HEK293 (cell line): ENCODE measurements at regions not wholly inside any gene's neighbourhood (a gene's known extent, or its start where the extent isn't known, plus 50 kb on each side); places are given as distances from the start of the nearest gene placed in this dataset.

Experiments
- CTCF ChIA-PET: fragments of 350-600 bp; formaldehyde crosslinking; extraction: SDS; loops from one replicate; lab custom pipeline; 2021; ENCODE audit warnings: antibody characterized with exemption; lab: Yijun Ruan, JAX
- POLR2A ChIA-PET: fragments of 300-600 bp; formaldehyde crosslinking; extraction: SDS; loops from one replicate; lab custom pipeline; 2020; ENCODE audit warnings: antibody characterized with exemption, inconsistent platforms; lab: Yijun Ruan, JAX
- H3K27ac ChIP-seq: fragments of 200-500 bp; sonication (Bioruptor generic); 2 replicates; pipeline ENCODE4 v1.5.1; 2014; ENCODE audit warnings: low read depth, low read length, control low read depth, inconsistent platforms; ENCODE audit errors: extremely low read depth
- H3K36me3 ChIP-seq, 2 experiments: fragments of 200-500 bp in 1 of 2; sonication (Bioruptor generic) in 1 of 2; 1 replicate in 1 of 2; 2 replicates in 1 of 2; pipeline ENCODE4 v1.5.1; 2014 to 2017; ENCODE audit warnings: inconsistent platforms in 2 of 2, low read length in 2 of 2; ENCODE audit not compliant: control insufficient read depth in 2 of 2, insufficient read depth in 1 of 2
- H3K4me1 ChIP-seq: fragments of 200-500 bp; sonication (Bioruptor generic); 2 replicates; pipeline ENCODE4 v1.5.1; 2014; ENCODE audit warnings: mild to moderate bottlenecking, low read length, inconsistent platforms; ENCODE audit not compliant: control insufficient read depth, insufficient read depth
- H3K4me3 ChIP-seq: 2 replicates; pipeline ENCODE4 v1.5.1; 2011; ENCODE audit warnings: low read depth, mild to moderate bottlenecking, control low read depth, low read length, moderate library complexity
- H3K9me3 ChIP-seq: fragments of 200-500 bp; sonication (Bioruptor generic); 2 replicates; pipeline ENCODE4 v1.5.1; 2014; ENCODE audit warnings: low read depth, low read length, inconsistent platforms; ENCODE audit not compliant: control insufficient read depth, insufficient read depth
- HOXA7 ChIP-seq: sonication (generic); formaldehyde crosslinking; IDR thresholded peaks from 2 replicates; pipeline ENCODE4 v1.8.1; 2022; ENCODE audit warnings: missing genetic modification reagents, borderline replicate concordance
- SETDB1 ChIP-seq: IDR thresholded peaks from one replicate; pipeline ENCODE4 v1.6.1; 2017; ENCODE audit warnings: mild to moderate bottlenecking, low read length, moderate library complexity, mixed read lengths; ENCODE audit not compliant: insufficient read length
- ZBTB20 ChIP-seq: fragments of 450-650 bp; formaldehyde crosslinking; IDR thresholded peaks from 2 replicates; pipeline ENCODE4 v1.5.1; 2016; ENCODE audit warnings: missing biosample characterization, missing genetic modification characterization
- ZNF175 ChIP-seq: fragments of 450-650 bp; formaldehyde crosslinking; IDR thresholded peaks from 2 replicates; pipeline ENCODE4 v1.5.1; 2016; ENCODE audit warnings: missing biosample characterization, missing genetic modification characterization
- ZNF221 ChIP-seq: fragments of 450-650 bp; formaldehyde crosslinking; IDR thresholded peaks from 2 replicates; pipeline ENCODE4 v1.5.1; 2017; ENCODE audit warnings: missing biosample characterization, missing genetic modification characterization, borderline replicate concordance
- ZNF354C ChIP-seq: fragments of 450-650 bp; formaldehyde crosslinking; IDR thresholded peaks from 2 replicates; pipeline ENCODE4 v1.5.1; 2016; ENCODE audit warnings: missing biosample characterization, missing genetic modification characterization, low read depth, borderline replicate concordance
- ZNF544 ChIP-seq: fragments of 450-650 bp; formaldehyde crosslinking; IDR thresholded peaks from 2 replicates; pipeline ENCODE4 v1.5.0; 2017; ENCODE audit warnings: missing biosample characterization, missing genetic modification characterization
- ZNF560 ChIP-seq: fragments of 450-650 bp; formaldehyde crosslinking; IDR thresholded peaks from 2 replicates; pipeline ENCODE4 v1.5.1; 2017; ENCODE audit warnings: missing biosample characterization, missing genetic modification characterization, borderline replicate concordance
- ZNF596 ChIP-seq: fragments of 450-650 bp; IDR thresholded peaks from 2 replicates; pipeline ENCODE4 v1.5.0; 2018; ENCODE audit warnings: missing biosample characterization, mild to moderate bottlenecking, missing genetic modification characterization, moderate library complexity
- ZNF600 ChIP-seq: fragments of 450-650 bp; formaldehyde crosslinking; IDR thresholded peaks from 2 replicates; pipeline ENCODE4 v1.5.1; 2016; ENCODE audit warnings: missing biosample characterization, missing genetic modification characterization
- ZNF654 ChIP-seq: fragments of 450-650 bp; formaldehyde crosslinking; IDR thresholded peaks from 2 replicates; pipeline ENCODE4 v1.5.1; 2016; ENCODE audit warnings: low read depth, missing biosample characterization, missing genetic modification characterization
- TF ChIP-seq, protein P1 (sequence below): fragments of 450-650 bp; formaldehyde crosslinking; IDR thresholded peaks from 2 replicates; pipeline ENCODE4 v1.5.1; 2016; ENCODE audit warnings: missing biosample characterization, missing genetic modification characterization
- TF ChIP-seq, protein P2 (sequence below): fragments of 450-650 bp; formaldehyde crosslinking; IDR thresholded peaks from 2 replicates; pipeline ENCODE4 v1.5.1; 2017; ENCODE audit warnings: missing biosample characterization, missing genetic modification characterization
- TF ChIP-seq, protein P3 (sequence below): fragments of 450-650 bp; formaldehyde crosslinking; IDR thresholded peaks from 2 replicates; pipeline ENCODE4 v1.5.1; 2017; ENCODE audit warnings: missing biosample characterization, missing genetic modification characterization
- TF ChIP-seq, protein P4 (sequence below): fragments of 450-650 bp; formaldehyde crosslinking; IDR thresholded peaks from 2 replicates; pipeline ENCODE4 v1.5.1; 2017; ENCODE audit warnings: missing biosample characterization, mild to moderate bottlenecking, missing genetic modification characterization, moderate library complexity

DNA sequence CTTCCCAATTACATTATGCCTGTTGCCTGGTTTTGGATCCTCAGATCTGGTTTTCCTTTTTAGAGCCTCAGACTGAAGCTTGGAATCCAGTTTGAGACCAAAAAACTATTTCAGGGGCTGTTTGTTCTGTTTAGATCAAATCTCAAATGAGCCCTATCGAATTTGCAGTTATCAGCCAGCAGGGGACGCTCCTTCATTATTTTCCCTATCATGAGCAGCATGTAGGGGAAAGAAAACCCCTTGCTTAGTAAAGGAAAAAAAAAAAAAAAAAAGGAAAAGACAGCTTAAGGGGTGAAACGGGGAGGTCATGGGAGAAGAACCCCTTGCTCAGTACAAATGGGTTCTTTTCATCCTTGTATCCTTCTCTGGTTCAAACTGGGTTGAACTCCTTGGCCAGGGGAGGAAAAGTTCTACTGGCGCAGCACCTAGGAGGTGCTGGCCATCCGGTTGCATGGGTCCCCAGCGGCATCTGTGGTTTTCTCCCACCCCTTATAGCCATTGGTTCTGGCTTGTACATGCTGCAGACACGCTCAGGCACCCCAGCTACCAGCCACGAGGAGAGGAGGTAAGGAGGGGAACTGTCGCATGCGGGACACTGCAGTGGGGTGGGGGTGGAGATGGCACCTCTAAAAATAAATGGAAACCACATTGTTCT, 1375.1 kb upstream of the ALCAM start:
- POLR2A ChIA-PET = no interaction called here

DNA sequence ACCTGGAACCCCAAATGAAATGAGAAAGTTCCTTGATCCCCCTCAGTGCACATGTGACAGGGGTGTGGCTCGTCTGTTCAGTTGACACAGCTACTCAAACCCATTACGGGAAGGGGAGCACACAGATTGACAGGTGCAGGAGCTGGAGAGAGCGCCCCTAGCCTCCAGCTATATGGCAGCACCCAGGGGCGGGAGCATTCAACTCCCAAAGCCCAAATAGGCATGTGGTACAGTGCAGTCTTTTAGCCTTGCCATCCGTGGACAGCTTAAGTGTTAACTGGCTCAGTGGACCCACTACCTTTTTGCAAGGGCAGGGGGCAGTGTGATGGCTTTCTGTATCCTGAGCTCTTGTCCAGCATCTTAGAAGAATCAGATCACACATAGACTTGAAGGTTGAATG, 1374.2 kb upstream of the ALCAM start:
- Histone ChIP-seq H3K27ac (no peak overlapping the region), H3K9me3 (no peaks in the 10 kb centered on the region), H3K4me1 (no peaks in the 10 kb centered on the region), H3K36me3 (no peaks in the 10 kb centered on the region), H3K4me3 (no peak overlapping the region)
- POLR2A ChIA-PET = no interaction called here
- TF ChIP-seq ZNF354C (tag by site-specific recombination) (no peak), ZNF560 (tag by site-specific recombination) (no peak), ZNF654 (tag by site-specific recombination) (no peak), ZNF221 (tag by site-specific recombination) (no peak), ZNF175 (tag by site-specific recombination) (no peak), ZBTB20 (tag by site-specific recombination) (no peak), ZNF600 (no peak), ZNF596 (no peak), HOXA7 (no peak), ZNF544 (tag by site-specific recombination) (no peak)
- TF ChIP-seq, protein P1, sequence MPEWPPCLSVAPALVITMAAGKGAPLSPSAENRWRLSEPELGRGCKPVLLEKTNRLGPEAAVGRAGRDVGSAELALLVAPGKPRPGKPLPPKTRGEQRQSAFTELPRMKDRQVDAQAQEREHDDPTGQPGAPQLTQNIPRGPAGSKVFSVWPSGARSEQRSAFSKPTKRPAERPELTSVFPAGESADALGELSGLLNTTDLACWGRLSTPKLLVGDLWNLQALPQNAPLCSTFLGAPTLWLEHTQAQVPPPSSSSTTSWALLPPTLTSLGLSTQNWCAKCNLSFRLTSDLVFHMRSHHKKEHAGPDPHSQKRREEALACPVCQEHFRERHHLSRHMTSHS (tag by site-specific recombination) = no peak
- TF ChIP-seq, protein P2, sequence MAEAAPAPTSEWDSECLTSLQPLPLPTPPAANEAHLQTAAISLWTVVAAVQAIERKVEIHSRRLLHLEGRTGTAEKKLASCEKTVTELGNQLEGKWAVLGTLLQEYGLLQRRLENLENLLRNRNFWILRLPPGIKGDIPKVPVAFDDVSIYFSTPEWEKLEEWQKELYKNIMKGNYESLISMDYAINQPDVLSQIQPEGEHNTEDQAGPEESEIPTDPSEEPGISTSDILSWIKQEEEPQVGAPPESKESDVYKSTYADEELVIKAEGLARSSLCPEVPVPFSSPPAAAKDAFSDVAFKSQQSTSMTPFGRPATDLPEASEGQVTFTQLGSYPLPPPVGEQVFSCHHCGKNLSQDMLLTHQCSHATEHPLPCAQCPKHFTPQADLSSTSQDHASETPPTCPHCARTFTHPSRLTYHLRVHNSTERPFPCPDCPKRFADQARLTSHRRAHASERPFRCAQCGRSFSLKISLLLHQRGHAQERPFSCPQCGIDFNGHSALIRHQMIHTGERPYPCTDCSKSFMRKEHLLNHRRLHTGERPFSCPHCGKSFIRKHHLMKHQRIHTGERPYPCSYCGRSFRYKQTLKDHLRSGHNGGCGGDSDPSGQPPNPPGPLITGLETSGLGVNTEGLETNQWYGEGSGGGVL (tag by site-specific recombination) = no peak
- TF ChIP-seq, protein P3, sequence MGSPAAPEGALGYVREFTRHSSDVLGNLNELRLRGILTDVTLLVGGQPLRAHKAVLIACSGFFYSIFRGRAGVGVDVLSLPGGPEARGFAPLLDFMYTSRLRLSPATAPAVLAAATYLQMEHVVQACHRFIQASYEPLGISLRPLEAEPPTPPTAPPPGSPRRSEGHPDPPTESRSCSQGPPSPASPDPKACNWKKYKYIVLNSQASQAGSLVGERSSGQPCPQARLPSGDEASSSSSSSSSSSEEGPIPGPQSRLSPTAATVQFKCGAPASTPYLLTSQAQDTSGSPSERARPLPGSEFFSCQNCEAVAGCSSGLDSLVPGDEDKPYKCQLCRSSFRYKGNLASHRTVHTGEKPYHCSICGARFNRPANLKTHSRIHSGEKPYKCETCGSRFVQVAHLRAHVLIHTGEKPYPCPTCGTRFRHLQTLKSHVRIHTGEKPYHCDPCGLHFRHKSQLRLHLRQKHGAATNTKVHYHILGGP (tag by site-specific recombination) = no peak
- TF ChIP-seq, protein P4, sequence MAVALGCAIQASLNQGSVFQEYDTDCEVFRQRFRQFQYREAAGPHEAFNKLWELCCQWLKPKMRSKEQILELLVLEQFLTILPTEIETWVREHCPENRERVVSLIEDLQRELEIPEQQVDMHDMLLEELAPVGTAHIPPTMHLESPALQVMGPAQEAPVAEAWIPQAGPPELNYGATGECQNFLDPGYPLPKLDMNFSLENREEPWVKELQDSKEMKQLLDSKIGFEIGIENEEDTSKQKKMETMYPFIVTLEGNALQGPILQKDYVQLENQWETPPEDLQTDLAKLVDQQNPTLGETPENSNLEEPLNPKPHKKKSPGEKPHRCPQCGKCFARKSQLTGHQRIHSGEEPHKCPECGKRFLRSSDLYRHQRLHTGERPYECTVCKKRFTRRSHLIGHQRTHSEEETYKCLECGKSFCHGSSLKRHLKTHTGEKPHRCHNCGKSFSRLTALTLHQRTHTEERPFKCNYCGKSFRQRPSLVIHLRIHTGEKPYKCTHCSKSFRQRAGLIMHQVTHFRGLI (tag by site-specific recombination) = no peak
- CTCF ChIA-PET = interaction anchor here (1.2 kb wide), 1 partner anchor 156 kb away, joined by 3 read pairs; no protein-coding TSS in a partner anchor

More for the DNA sequence above, 1375.1 kb upstream of the ALCAM start:
- TF ChIP-seq ZBTB20 (tag by site-specific recombination) (no peak), ZNF654 (tag by site-specific recombination) (0 out of 2 replicates have a peak, but pooled peaks have one; percentile 12)
- H3K36me3 ChIP-seq = no peaks in the 10 kb centered on the region
- no peak overlapping the region for H3K4me3 ChIP-seq
- CTCF ChIA-PET = interaction anchor here (0.7 kb wide), 1 partner anchor 470 kb away, joined by 4 read pairs; no protein-coding TSS in a partner anchor
- H3K4me1 ChIP-seq = no peaks in the 10 kb centered on the region
- H3K9me3 ChIP-seq = no peaks in the 10 kb centered on the region
- no peak overlapping the region for H3K27ac ChIP-seq

DNA sequence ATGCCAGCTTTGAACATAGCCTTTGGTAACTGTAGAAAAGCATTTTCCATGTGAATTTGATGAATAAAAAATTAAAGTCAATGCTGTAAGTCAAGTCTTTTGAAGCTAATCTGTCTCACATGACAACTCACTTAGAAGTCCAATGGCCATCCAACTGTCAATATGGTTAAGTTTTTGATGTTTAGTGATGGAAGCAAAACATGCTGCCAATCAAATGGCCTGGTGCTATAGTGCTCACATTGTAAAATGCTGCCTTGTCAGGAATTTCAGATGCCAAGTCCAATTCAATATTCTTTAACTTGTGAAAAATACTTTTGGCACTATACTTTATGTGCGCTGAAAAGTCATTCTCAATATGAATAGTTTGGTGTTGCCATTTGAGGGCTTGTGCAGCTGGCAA, 1361.8 kb upstream of the ALCAM start:
- CTCF ChIA-PET = interaction anchor here (0.6 kb wide), 1 partner anchor 457 kb away, joined by 3 read pairs; no protein-coding TSS in a partner anchor
- TF ChIP-seq SETDB1 = no peak
- Histone ChIP-seq H3K36me3 (no peaks in the 10 kb centered on the region), H3K9me3 (no peaks in the 10 kb centered on the region), H3K4me3 (no peak overlapping the region), H3K4me1 (no peaks in the 10 kb centered on the region), H3K27ac (no peak overlapping the region)
- POLR2A ChIA-PET = no interaction called here
